Stimulated activated CD4-positive, alpha-beta T cell treated with anti-CD3 and anti-CD28 coated beads, Interleukin-2, amount 100 ng/mL, for 4 hours (primary cell): ENCODE measurements at regions not wholly inside any gene's neighbourhood (a gene's known extent, or its start where the extent isn't known, plus 50 kb on each side); places are given as distances from the start of the nearest gene placed in this dataset.

Source experiments
- DNase-seq: peaks from one replicate; pipeline ENCODE4 v3.0.0-alpha.2; 2020; ENCODE audit warnings: low read depth

DNA sequence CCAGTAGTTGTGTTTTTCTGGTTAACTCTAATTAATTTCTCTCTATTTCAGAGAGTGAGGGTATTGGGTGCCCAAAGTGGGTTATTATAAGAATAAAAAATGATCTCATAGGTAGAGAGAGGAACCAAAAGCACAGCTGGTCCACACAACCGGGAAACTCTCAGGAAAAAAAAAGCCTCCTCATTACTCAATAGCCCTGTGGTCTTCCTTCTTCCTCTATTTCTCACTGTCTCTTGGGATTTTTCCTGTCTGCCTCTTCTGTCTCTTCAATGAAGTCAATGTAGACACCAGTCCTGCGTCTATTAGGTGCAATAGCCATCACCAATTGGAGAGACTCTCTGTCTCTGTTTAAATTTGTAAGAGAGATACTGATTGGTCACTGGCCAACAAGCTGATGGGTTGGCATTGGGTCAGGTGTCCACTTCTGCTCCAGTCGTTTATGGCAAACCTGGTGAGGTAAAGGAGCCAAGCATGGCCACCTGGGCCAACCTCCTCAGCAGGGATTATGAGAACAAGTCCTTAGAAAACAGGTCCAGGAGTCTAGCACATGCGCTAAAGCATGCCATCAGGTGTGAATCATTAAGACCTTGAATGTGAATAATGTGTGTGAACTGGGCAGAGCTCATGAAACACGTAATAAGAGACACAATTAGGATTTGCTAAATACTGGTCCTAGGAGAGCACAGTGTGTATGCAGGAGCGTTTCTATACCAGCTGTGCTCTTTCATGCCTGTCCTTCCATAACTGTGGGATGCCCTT lies 443.0 kb upstream of the RUNX1 start:
- DNase-seq = no peak

DNA sequence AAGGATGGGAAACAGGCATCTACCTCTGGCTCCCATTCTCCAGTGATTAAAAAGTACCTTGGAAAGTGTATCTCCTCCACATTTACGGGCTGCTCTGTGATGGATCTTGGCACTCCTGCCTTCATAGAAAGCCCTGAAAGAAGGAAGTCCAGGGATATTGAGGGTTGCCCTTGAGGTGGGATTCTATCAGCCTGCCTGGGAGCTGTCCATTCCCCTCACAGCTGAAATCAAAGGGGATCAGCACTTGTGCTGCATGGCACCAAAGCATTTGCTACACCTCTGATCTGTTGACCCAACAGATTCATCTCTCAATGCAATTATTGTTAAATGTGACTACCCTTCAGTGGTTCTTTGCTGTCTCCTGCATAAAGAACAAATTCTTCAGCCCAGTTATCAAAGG lies 442.0 kb upstream of the RUNX1 start:
- DNase-seq = no peak

DNA sequence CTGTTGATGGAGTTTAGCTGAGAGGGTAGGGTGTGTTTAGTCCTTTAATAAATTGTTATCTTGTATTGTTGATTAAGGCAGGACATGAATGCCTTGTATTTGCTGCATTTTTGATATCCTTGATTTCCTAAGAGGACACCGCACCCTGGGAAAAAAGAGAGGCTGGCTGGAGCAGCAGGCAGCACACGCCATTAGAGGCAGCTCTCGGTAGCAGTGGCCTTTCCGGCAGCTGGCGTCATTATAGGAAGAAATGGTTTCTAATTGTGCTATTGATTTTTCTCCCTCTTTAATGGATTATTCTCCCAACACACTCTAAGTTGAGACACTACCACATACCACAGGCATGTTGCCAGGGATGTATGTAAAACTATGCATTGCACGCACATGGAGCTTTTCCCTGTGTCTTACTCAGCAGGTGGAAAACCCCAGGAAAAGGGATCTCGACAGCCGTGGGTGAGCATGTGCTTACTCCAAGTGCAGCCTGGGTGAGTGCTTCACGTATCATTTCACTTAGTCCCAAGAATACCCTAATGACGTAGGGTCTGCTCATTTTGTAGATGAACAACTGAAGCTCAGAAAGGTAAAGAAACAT lies 440.4 kb upstream of the RUNX1 start:
- no peak for DNase-seq

DNA sequence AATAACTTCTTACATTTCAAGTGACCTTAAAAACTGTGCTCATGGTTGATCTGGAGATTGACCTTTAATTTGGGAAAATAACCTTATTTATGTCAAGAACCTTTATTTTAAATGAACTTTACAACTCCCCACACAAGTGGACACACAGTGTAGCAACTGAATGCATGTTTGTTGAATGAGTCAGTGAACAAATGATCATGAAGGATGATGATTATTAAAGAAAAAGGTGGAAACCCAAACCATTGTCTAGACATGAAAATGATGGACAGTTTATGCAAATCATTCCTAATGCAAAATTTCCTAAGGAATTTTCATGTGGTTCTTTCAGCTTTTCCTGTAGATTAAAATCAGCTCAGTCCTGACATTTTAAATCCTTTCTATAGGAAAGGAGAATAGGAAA lies 439.8 kb upstream of the RUNX1 start:
- DNase-seq = no peak

DNA sequence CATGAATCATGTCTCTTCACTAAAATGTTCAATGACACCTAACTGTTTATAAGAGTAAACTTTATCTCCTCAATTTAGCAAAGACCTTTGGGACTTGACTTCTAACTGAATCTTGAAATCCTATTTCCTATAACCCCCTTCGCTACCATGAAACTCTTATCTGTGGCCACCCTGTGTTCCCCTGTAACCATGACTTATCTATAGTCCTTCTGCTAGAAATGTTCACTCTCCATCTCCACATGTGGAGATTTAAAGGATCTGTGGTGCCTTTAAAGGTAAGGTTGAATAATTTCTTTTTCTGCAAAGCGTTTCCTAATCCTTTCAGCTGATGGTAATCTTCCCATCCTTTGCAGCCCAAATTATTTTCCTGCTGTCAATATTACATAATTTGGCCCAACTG lies 436.3 kb upstream of the RUNX1 start:
- no peak for DNase-seq

DNA sequence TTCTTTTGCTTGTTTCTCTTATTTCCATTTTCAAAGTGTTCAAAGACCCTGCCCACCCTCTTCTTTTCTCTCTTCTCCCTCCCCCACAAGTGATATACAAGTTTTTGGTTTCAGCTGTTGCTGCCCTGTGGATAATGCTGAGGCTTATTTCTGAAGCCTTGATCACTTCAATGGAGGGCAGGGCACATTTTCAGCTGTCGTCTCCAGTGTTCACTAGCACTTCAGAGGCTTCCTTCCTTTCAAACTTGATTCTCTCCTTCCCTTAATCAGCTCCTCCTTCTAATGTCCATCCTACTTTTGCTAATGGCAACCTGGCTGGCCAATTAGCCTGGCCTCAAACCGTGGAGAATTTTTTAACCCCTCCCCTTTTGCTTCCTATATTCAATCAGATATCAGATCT lies 435.7 kb upstream of the RUNX1 start:
- no peak for DNase-seq

DNA sequence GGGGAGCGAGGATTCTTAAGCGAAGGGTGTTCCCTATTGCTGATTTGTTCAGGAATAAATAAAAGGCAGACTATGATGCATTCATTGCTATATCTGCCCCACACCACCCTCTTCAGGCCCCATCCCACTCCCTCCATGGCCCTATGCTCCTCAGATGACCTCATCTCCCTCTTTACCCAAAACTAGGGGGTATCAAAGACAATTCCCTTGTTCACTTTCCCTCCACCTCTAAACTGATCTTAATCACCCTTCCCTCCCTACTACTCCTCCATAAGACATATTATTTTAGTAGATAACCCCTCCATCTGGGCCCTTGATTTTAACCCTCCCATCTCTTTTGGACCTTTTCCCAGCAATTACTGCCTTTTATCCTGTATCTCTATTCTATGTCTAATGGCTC lies 434.9 kb upstream of the RUNX1 start:
- no peak for DNase-seq

DNA sequence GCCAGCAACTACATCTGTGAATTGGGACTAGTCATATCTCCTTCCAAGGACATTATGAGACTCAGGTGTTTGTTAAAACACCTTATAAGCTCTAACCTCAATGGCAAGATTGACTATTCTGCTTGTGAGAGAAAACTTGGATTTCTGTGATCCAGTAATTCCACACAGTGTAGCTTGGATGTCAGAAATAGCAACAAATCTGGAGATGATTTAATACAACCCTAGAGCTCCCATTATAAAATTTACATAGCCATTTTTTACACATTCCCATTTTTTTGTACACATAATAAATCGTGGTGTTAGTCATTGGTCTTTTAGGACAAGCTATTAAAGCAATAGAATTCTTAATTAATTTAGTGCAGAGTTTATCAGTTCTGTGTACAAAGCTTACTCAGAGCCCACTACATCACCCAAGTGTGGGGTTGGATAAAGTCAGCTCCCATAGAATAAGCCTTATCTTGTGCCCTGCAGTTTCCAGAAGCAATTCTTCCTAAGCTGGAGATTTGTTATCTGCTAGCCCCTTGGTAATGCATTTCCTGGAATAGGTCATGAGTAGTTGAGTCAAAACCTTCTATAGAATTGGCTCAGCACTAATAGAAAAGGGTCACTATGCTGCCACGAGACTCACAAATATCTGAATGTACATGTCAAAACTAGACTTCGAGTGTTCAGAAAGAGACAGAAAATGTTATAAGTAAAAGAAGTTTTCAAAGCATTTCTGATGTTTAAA lies 434.0 kb upstream of the RUNX1 start:
- no peak for DNase-seq

DNA sequence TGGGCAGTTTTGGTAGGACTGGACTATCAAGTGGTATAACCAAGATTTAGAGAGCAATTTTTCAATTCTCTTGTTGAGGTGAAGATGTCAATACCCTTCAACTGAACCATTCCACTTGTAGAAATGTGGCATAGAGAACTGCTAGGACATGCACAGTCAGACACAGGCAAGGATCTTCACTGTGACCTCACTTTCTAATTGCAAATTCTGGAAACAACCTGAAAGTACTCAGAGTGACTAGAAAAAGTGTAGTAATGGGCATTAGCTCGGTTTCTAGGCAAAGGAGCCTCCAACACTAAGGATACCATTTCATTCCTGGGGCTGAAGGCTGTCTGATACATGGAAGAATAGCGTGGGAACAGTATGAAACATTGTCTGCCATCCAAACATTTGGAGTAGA lies 433.0 kb upstream of the RUNX1 start:
- DNase-seq = no peak

DNA sequence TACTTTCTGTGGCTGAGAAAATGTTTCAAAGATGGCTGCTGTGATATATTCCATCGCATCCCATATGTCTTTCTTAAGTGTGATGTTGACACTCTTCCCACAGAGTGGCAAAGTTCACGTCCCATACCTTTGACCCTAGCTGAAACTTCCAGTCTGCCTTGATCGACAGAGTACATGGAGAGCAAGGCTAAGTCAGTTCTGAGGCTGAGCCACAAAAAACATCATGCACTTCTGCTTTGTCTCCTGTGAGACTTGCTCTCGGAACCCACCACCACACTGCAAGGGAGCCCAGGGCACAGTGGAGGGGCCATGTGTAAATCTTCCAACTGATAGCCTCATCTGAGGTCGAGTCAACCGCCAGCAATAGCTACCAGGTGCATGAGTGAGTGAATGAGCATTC lies 431.9 kb upstream of the RUNX1 start:
- DNase-seq = no peak

DNA sequence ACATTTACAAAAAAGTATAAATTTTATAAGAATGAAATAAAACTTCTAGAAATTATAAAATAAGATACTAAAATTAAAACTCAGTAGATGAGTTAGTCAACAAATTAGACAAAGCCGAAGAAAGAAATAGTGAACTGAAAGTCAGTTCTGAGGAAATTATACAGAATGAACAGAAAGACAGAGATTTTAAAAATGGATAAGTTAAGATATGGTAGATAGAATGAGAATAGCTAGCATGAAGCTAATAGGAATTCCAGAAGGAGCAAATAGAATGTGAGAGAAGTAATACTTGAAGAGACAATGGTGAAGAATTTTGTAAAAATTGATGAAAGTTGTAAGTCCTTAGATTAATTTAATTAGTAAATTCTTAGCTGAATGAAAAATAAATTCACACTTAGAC lies 430.4 kb upstream of the RUNX1 start:
- no peak for DNase-seq

DNA sequence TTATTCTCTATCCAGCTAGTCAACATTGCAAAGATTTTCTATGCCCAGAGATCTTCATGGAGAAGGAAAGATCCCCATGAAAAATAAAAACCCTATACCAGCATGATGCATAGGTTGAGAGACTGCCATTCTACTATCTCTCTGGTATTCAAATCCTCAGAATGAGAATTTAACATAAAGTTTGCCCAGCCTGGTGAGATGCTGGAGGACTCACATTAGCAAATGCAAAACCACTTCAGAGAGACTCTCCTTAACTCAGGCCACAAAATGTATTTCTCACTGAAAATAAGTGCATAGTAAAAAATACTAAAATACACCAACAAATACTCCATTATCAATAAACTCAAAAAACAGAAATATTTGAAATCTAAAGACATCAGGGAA lies 430.0 kb upstream of the RUNX1 start:
- DNase-seq = no peak

DNA sequence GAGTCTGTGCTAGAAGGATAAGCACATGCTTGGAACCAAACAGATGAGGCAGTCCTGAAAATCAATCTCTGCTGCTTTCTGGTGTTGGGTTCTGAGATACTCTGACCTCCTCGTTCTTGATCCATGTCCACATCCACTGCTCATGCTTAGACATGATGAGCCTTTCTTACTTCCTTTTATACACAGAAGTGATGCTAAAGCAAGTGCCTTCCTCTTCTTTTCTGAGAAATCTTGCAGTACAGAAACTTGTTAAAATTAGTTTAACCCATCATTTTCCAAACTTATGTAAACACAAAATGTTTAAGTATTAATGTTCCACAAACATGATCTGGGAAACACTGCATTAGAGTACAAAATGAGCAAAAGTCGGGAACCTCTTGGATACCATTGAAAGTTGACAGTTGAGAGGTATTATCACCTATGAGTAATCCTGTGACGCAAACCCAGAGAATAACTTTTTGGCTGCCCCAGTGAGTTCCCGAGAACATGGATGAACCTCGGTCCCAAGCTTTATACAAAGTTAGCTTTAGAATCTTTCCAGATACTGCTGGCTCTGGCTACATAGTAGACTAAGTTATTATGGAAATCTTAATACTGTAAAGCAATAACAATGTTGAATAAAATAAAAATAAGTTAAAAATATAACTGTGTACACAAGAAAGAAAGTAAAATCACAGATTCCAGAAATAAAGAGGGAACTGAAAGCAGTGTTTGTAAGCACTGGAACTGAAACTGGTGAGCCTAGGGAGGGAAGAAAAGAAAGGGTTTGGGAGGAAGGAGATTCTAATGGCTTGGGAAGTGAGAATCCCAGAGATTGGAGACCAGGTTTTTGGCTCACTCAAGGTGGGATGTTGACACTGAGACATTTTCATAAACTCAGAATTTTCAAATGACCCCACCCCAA lies 429.3 kb upstream of the RUNX1 start:
- DNase-seq = no peak

DNA sequence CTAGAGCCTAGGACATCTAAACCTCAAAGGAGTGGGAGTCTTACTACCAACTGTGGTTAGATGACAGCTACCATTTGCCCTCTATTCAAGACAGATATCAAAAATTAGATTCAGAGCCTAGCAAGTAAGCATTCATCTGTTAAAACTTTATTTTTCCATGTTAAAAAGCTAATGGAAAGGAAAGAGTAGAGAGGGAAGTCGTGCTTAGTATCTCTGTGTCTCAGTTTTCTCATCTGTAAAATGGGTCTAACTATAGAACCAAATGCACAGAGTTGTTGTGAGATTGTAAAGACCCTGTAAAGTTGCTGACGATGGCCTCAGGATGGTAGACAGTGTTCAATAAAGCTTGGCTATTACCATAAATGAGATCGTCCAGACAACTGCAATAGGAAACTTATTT lies 428.5 kb upstream of the RUNX1 start:
- no peak for DNase-seq

DNA sequence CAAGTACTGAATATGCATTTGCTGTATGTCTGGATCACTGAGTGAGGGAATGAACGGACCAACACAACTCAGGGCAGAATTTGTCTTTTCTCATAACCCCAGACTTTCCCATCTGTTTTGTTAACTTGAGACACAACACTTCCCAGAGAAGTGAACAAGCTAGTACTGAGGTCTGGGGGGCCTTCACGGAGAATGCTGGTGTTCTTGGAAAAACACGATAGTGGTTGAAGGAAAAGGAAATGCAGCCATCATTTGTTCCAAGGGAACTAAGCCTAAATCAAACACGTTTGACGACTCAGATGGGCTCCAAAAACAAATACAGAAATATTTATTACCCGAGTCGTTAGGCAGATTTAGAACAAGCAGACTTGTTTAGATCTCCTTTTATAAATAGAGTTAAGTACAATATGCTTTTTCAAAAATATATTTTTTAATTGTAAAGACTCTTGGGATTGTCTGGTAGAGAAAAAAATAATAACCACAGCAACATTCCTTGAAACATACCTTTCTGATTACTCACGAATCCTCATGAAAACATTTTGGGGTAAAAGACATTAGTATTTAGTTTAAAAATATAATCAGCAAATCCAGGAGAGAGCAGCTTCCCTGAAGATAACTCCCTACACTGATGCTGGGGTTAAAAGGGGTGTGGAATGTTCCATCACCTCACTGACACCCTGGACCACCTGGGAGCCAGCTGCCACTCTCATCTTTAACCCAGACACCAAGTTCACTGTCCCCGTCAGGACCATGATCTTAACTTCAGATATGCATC lies 427.7 kb upstream of the RUNX1 start:
- DNase-seq = no peak

DNA sequence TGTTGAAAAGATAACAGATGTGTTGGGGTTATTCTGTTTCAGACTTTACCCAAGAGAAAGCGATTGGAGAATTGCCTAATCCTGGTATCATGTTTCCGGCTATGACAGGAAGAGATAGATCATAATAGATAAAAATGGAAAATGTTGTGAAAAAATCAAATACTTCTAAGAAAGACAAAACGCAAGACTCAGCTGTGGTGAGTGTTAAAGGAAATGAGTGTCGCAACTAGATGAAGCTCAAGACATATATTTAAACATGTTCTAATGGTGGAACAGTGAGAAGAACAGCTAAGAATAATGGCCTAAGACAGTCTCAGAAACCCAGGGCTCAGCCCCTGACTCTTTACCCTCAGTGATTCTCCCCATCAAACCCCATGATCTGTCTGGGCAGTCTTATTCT lies 426.7 kb upstream of the RUNX1 start:
- DNase-seq = no peak

DNA sequence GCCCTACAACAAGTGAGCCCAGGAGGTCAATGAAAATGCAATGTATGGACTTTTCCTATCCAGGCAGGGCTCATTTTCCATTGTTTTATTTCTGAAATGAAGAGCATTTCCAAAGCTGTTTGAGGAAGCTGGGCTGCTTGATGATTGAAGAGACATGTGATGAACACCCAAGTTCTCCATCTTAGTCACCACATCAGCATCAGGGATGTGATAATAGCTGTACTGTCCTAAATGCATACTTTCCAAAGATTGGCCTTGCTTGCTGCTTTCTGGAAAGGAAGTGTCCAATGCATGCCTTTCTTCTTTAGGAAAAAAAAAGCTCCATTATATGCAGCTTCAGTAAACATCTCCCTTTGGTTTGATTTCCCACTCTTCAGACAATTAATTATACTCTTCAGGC lies 425.9 kb upstream of the RUNX1 start:
- DNase-seq = no peak

DNA sequence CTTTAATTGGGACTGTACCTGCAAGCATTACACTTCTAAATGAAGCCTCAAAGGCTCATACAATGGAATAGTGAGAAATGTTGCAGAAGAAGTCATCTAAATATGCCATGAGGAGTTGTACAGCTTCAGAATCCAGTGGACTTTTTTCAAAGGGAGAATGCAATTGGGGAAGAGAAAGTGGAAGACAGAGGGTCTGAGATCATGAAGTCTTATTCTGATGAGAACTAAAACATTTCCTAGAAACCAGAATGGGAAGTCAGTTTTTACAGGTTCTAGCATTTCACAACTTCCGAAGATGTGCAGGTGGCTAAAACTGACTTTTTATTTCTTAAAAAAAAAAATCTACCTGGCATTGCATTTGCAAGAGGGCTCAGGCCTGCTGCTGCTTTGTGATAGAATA lies 424.4 kb upstream of the RUNX1 start:
- DNase-seq = no peak

DNA sequence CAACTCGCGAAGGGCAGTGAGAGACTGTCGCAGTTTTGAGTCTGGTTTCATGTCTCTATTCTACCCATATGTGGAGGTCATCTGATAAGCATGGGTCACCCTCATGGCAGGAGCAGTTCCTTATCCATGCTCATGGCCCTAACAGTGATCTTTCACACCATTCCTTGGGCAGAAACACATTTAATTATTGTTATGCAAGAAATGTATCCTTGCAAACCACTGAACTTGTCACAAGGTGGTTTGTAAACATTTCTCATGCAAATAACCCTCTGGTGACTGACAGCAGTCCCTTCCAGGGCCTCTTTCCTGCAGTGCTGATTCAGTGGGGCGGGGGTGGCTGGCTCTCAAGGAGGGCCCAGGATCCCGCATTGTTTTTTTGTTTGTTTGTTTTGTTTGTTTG lies 421.4 kb upstream of the RUNX1 start:
- no peak for DNase-seq

DNA sequence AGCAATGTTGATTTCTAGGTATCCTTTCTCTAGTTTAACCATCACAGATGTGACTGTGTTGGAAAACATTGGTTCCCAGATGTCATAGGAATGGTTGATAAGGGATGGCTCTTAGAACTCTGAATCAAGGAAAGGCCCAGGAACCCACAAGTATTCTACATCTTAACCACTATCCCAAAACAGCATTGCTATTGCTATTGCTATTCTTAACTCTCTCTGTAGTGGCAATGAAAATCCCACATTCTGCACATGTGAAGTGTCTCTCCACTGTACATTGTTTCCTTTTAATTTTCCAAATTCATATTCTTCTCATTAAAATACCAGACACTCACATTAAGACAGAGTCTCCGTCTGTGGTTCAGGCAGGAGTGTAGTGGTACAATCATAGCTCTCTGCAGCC lies 420.4 kb upstream of the RUNX1 start:
- no peak for DNase-seq

DNA sequence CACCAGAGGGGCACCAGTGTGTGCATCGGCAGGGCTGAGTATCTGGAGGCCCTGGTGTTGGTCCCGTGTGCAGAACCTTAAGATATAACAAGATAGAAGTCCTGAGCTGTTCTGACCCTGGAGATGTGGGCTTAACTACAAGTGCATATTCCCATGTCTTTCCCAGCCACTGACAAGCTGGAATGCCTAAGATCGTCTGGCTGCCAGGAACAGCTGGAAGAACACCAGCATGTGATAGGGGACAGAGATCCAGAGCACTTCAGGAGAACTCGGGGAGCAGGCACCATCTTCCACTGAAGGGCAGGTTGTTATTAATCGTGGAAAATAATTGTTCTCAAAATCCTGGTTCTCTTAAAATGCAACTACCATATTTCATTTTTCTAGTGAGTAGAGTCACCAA lies 419.9 kb upstream of the RUNX1 start:
- DNase-seq = no peak

DNA sequence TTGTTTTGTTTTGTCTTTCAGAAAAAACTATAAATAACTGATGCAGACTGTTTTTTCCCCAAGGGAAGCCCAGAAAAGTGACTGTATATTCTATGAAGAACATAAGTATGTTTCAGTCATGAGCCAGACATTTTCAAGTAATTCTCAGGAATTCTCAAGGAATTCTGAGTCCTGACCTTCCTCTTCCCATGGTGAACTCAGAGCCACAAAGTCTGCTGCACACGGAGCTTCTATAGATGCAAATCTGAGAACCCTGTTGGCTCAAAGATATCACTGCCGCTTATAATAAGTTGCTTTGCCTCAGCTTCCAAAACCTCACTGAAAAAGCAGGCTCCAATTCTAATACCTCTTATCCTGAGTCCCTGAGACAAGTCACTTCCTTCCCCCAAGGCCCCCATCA lies 418.5 kb upstream of the RUNX1 start:
- no peak for DNase-seq
